ENCODE measurements at regions not wholly inside any gene's neighbourhood (a gene's known extent, or its start where the extent isn't known, plus 50 kb on each side); places are given as distances from the start of the nearest gene placed in this dataset.
A peak's percentile ranks its signal among the peaks of the same experiment; 100 is the strongest.
"Not testable (repeated sequence)": the region's sequence is repeated elsewhere in the genome, so short reads cannot be mapped to it uniquely, and the experiment has no call there.

DNA sequence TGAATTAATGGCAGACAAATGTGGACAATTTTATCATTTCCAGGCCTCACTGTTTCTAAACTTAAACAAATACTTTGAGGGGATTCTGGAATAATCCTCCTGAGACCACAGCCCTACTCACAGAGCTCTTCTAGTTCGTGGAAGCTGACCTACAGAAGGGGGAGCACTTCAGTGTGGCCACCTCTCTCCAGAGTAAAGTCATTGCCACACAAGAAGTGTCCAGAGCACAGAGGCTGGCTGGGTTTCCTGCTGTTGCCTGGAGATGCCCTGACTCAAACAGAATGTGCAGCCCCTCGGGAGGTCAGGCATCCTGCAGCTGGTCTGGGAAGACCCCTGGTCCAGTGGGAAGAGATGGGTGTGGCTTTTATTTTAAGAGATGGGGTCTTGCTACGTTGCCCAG, 110.9 kb downstream of the QRSL1 start:
- no peak for DNase-seq

DNA sequence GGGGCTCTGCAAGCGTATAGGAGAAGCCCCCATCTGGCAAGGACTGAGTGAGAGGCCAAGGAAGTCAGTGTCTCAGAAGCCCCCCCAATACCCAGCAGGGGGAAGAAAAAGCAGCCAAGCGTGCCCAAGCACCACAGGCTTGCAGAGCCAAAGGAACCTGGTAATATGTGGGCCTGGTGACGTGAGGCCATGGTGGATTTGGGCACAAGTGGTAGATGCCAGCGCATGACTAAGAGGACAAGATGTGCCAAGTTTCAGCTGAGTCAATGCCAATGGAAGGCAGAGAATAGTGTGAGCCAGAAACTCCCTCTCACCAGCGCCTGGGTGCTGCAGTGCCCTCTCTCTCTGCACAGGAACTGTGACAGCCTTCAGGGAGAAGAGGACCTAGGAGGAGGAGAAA, 110.0 kb downstream of the QRSL1 start:
- peak; percentile 63 for DNase-seq

DNA sequence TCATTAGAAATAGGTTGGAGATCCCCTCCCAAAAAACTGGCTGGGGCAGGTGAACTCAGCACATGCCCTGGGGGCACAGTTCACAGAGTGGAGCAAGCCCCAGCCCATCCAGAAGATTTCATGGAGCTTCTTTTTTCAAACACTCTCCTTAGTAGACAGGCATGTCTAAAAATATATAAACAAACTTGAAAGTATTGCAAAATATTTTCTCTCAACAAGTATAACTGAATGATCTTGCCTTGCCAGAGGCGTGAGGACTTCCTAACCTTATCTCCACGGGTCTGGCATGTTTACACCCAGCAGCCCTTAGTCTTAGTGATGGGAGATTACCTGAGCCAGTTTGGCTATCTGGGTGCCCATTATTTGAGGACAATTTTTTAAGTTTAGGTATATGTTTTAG, 107.1 kb downstream of the QRSL1 start:
- no peak for DNase-seq

DNA sequence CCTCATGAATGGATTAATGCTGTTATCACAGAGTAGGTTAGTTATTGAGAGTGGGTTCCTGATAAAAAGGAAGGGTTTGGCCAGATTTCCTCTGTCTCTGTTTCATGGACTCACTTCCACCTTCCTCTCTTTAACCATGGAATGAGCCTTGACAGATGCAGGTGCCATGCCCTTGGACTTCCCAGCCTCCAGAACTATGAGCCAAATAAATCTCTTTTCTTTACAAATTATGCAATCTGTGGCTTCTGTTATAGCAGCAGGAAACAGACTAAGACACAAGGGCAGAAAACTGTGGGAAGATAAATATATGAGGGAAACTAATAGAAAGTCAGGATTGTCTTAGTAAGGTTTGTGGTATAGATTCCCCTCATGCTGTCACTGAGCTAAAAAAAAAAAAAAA, 106.5 kb downstream of the QRSL1 start:
- no peak for DNase-seq

GRCh38 chr6:106735136-106735633, 105.8 kb downstream of the QRSL1 start:
- DNase-seq, result no peak

- no peak for DNase-seq
These were observed 104.0 kb downstream of the QRSL1 start for GRCh38 chr6:106733386-106733785.

- no peak for DNase-seq
These were observed 103.1 kb downstream of the QRSL1 start for GRCh38 chr6:106732376-106732940.

- DNase-seq, result no peak
These were observed 102.4 kb downstream of the QRSL1 start for GRCh38 chr6:106731843-106732160.

GRCh38 chr6:106731144-106731842, 101.9 kb downstream of the QRSL1 start:
- DNase-seq, result peak; percentile 40

DNA sequence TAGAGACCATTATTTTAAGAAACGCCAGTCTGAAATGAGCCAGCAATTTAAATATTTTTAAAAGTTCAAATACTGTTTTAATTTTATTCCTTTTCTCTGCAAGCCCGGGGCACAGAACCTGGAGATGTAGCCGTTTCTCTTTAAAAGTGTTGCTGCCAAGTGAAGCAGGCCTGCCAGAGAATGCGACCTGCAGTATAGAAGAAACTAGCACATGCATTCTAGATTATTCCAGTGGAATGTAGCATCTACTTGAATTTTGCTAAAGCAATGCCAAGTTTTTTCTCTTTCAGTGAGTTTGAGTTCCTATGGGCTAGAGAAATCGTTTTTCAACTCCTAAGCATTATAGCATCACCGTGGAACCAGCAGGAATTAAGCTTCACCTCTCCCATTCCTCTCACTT, 101.3 kb downstream of the QRSL1 start:
- peak; percentile 84 for DNase-seq

GRCh38 chr6:106730264-106730663, 100.9 kb downstream of the QRSL1 start:
- DNase-seq, result no peak

DNA sequence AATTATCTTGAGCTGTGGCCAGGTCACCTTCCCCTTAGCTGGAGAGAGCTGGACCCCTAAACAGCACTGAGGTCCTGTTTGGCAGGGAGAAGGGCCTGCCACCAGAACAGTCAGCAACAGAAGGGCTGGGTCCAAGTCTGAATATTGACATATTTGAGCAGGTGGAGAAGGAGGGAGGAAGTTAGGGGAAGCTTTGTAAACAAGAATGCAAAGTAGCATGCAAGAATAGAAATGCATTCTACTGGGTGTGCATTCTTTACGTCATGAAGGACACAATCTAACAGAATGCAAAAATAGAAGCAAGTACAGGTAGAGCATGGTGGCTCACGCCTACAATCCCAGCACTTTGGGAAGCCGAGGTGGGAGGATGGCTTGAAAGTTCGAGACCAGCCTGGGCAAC, 100.5 kb downstream of the QRSL1 start:
- DNase-seq, result no peak

GRCh38 chr6:106728296-106728870, 99.0 kb downstream of the QRSL1 start:
- DNase-seq, result no peak

DNA sequence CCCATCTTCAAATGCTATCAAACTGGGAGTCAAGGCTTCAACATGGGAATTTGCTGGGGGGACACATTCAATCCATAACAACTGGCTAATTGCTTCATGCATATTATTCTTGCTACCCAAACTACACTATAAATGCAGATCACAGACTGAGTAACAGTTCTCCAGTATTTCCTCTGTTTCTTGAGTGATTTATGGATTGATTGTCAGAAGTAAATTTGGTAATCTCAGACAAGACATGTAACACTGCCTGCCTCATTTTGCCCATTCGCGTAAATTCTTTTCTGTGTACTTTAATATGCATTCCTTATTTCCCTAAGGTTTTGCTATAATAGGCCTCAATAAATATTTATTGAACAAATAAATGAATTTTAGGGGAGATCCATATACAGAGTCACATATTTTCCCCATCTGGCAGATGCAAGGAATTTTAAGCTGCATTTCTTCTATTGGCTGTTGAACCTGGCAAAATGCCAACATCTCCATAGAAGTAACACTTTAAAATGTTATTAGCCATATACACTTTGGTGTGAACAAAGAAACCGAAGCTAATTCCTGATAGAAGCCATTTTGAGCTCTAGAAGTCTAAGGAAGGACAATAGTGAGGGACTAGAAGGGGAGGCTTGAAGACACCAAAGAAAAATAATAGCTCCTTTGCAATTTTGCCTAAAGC, 98.2 kb downstream of the QRSL1 start:
- no peak for DNase-seq

DNA sequence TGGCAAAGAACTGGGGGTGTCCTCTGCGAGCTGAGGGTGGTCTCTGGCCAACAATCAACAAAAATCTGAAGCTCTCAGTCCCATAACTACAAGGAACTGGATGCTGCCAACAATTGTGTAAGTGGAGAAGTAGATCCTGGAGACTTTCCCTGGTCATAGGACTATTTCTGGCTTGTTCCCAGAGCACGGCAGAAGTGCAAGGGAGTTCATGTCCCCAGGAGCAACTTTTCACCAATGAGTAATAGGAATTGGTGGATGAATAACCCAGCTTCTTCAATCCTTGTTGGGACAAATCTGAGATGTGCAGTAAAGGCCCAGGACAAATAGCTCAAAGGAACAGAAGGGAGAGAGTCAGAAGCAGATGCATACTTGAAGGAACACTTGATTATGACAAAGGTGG, 95.5 kb downstream of the QRSL1 start:
- DNase-seq, result no peak

DNA sequence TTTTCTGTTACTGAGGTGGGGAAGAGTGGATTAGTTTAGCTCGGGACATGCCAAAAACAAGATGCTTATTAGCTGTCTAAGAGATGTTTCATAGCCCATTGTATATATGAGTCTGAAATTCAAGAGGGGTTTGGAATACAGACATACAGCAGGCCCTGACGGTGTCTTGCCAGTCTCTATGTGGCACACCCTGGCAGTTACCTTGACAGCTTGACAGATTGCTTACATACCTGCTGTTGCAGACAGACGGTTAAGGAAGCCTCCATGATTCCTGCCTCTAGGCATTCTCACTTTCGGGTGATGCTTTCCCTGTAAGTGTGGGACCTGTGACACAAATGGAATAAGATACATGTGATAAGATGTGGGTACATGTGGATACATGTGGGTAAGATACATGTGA, 95.0 kb downstream of the QRSL1 start:
- DNase-seq, result no peak

GRCh38 chr6:106723419-106723818, 94.0 kb downstream of the QRSL1 start:
- DNase-seq, result not testable (repeated sequence)

DNA sequence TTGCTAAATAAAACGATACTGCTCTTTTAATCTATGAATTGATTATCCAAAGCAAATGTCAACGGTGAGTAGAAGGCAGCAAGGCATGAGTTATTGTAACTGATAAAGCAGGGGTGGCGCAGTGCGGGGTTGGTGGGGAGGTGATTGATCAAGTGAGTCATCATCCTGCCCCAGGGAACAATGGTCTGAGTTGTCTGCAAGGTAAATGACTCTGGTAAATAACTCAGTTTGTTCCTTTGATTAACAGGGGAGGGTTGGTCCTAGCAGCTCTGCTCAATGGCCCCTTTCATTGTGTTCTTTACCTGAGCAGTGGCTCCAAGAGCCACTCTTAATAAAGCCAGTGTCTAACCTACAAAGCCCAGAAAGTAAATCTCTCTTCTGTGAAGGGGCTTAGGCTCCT, 91.8 kb downstream of the QRSL1 start:
- not testable (repeated sequence) for DNase-seq

Data from femur (tissue), 1 donor.